GM12864 (cell line): ENCODE measurements at regions not wholly inside any gene's neighbourhood (a gene's known extent, or its start where the extent isn't known, plus 50 kb on each side); places are given as distances from the start of the nearest gene placed in this dataset.

Experiments used
- DNase-seq: peaks from one replicate; pipeline ENCODE4 v3.0.0-alpha.2; 2011; ENCODE audit warnings: low read depth
- H3K4me3 ChIP-seq: 2 replicates; pipeline ENCODE4 v1.5.1; 2011; ENCODE audit warnings: mild to moderate bottlenecking, low read depth, low read length, control low read depth
- CTCF ChIP-seq: IDR thresholded peaks from 2 replicates; pipeline ENCODE4 v1.5.1; 2011; ENCODE audit warnings: low read depth, mild to moderate bottlenecking, moderate library complexity, low read length, control low read depth, inconsistent platforms; ENCODE audit errors: missing control alignments

DNA sequence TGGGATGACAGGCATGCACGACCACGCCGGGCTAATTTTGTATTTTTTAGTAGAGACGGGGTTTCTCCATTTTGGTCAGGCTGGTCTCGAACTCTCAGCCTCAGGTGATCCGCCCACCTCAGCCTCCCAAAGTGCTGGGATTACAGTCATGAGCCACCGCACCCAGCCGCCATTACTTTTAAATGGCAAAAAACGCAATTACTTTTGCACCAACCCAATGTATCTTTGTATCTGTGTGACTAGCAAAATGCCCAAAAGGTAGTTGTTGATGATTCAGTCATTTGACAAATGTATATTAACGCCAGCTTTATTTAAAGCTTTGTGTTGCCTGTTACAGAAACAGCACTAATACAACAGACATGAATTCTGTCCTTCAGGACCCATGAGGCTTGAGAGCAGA, 216.9 kb upstream of the FMN2 start:
- no peak for DNase-seq
- no peak for TF ChIP-seq CTCF
- no peak overlapping the region for H3K4me3 ChIP-seq

DNA sequence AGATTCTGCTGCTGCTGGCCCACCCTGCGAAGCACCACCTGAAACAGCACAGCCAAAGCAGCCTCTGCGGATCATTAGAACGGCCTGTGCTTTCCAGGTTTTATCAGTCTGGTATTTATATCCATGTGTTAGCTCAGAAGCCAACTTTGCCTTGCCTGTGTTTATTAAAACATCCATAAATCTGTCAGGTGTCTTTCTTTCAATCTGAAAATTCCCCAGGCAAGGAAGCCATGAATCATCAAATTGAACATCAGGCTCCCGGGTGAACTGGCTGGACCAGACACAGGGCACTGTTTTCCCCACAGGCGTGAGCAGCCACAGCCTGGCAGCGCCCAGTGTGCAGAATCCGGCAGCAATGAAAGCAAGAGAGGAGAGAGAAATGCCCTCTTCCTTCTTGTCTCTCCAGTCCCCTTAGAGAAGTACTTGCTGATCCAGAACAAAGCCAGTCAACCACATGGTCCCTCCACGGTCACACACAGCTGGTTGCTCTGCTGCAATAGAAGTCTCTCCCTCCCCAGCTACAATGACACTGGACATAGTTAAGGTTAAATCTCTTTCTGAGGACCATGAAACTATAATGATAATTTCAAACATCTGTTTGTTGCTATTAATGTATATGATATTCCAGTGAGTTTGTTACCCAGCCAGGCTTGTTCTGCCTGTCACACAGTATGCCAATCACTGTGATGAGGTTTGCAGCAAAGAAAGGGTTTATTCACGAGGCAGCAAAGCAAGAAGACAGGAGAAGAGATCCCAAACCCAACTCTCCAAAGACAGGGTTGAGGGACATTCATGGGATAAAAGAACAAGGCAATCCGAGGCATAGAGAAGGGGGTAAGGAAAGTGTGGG, 212.1 kb upstream of the FMN2 start:
- no peak for TF ChIP-seq CTCF
- no peak overlapping the region for H3K4me3 ChIP-seq
- no peak for DNase-seq

- no peak for TF ChIP-seq CTCF
- no peak for DNase-seq
- no peak overlapping the region for H3K4me3 ChIP-seq
These were observed 208.7 kb upstream of the FMN2 start for GRCh38 chr1:239882967-239883366.

DNA sequence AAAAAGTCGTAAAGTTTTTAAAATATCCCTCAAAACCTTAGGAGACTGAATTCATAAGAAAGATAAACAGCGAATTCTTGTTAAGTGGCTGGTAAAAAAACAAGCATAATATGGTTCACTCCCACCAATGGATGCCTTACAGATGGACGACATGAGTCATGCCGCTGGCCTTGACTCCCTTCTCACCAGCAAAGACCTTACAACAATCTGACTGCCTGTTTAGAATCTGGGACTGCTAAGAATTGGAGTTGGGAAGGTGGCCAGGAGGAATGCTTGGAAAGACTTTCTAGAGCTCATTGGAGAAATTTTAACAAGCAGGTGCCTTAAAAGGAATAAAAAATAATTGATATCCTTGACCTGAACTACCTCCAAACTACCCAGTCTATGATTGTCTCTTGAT, 206.9 kb upstream of the FMN2 start:
- TF ChIP-seq CTCF = no peak
- no peak for DNase-seq
- H3K4me3 ChIP-seq = no peak overlapping the region

- no peak for DNase-seq
- no peak overlapping the region for H3K4me3 ChIP-seq
- no peak for TF ChIP-seq CTCF
These were observed 205.4 kb upstream of the FMN2 start for GRCh38 chr1:239886266-239886665.

DNA sequence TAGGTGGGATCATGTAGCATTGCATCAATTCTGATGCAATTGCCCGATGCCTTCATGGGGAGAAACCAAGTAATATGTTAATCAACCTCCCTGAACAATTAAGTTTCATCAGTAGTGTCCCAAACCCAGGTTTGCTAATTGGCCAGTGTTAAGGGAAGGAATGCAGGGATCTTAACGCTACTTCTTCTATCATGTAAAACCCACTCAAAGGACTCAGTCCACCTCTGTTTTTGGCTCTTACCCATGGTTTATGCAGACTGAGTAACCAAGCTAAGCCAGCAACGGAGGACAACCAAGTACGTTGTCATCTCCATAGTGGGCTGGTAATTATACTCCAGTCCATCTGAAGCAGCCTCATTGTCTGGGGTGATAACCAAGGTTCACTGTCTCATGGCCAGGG, 203.0 kb upstream of the FMN2 start:
- no peak for TF ChIP-seq CTCF

GRCh38 chr1:239891621-239892358, 199.9 kb upstream of the FMN2 start:
- H3K4me3 ChIP-seq = no peak overlapping the region
- no peak for TF ChIP-seq CTCF
- DNase-seq = no peak

More for the DNA sequence above, 203.0 kb upstream of the FMN2 start:
- H3K4me3 ChIP-seq = no peak overlapping the region
- DNase-seq = no peak
